Epithelial cell of esophagus (primary cell): ENCODE measurements at regions not wholly inside any gene's neighbourhood (a gene's known extent, or its start where the extent isn't known, plus 50 kb on each side); places are given as distances from the start of the nearest gene placed in this dataset.

ENCODE experiments used
- DNase-seq: peaks from one replicate; pipeline ENCODE4 v3.0.0; 2010; ENCODE audit warnings: low read depth
- H3K4me3 ChIP-seq: 2 replicates; pipeline ENCODE4 v1.5.1; 2011; ENCODE audit warnings: mild to moderate bottlenecking, low read length, control low read depth
- CTCF ChIP-seq: IDR thresholded peaks from 2 replicates; pipeline ENCODE4 v1.5.1; 2011; ENCODE audit warnings: low read depth, mild to moderate bottlenecking, low read length, control low read depth, inconsistent platforms; ENCODE audit not compliant: insufficient read depth; ENCODE audit errors: missing control alignments

GRCh38 chr6:163760860-163761259, 346.3 kb downstream of the QKI start:
- no peak overlapping the region for H3K4me3 ChIP-seq
- DNase-seq = no peak
- no peak for TF ChIP-seq CTCF

- DNase-seq = peak; percentile 77
- no peak for TF ChIP-seq CTCF
- no peak overlapping the region for H3K4me3 ChIP-seq
Measured at GRCh38 chr6:163759542-163759941, 345.0 kb downstream of the QKI start.

GRCh38 chr6:163757520-163757919, 343.0 kb downstream of the QKI start:
- no peak overlapping the region for H3K4me3 ChIP-seq
- DNase-seq = no peak
- no peak for TF ChIP-seq CTCF

- no peak for TF ChIP-seq CTCF
- H3K4me3 ChIP-seq = no peak overlapping the region
- peak; percentile 8 for DNase-seq
Measured at GRCh38 chr6:163756079-163756478, 341.6 kb downstream of the QKI start.

GRCh38 chr6:163754866-163755265, 340.3 kb downstream of the QKI start:
- DNase-seq = no peak
- no peak overlapping the region for H3K4me3 ChIP-seq
- TF ChIP-seq CTCF = no peak

GRCh38 chr6:163753430-163753829, 338.9 kb downstream of the QKI start:
- no peak for TF ChIP-seq CTCF
- DNase-seq = no peak

GRCh38 chr6:163752446-163752845, 337.9 kb downstream of the QKI start:
- TF ChIP-seq CTCF = no peak
- no peak overlapping the region for H3K4me3 ChIP-seq
- no peak for DNase-seq

More at GRCh38 chr6:163753430-163753829, 338.9 kb downstream of the QKI start:
- no peak overlapping the region for H3K4me3 ChIP-seq
